Spleen (tissue), 11 donors: ENCODE measurements at regions not wholly inside any gene's neighbourhood (a gene's known extent, or its start where the extent isn't known, plus 50 kb on each side); places are given as distances from the start of the nearest gene placed in this dataset.
"Not testable (repeated sequence)": the region's sequence is repeated elsewhere in the genome, so short reads cannot be mapped to it uniquely, and the experiment has no call there.

ENCODE experiments used
- DNase-seq: peaks from one replicate; pipeline ENCODE4 v3.0.0-alpha.2; 2020
- H3K27ac ChIP-seq, 8 donors: fragments of 200-600 bp; sonication (generic) in 7 of 8; 1 replicate in 4 of 8; 2 replicates in 4 of 8; pipeline versions ENCODE4 v1.5.0 to v1.8.0; 2016 to 2021; ENCODE audit warnings: inconsistent platforms in 4 of 8, mild to moderate bottlenecking in 4 of 8, moderate library complexity in 1 of 8
- H3K27me3 ChIP-seq, 7 donors: fragments of 200-600 bp; sonication (generic) in 6 of 7; replicated peaks in 1 of 7; 1 replicate in 4 of 7; 2 replicates in 3 of 7; pipeline versions ENCODE4 v1.5.0 to v1.8.0; 2016 to 2021; ENCODE audit warnings: inconsistent platforms in 3 of 7, mild to moderate bottlenecking in 1 of 7
- H3K36me3 ChIP-seq, 6 donors: fragments of 200-600 bp; sonication (generic) in 5 of 6; 1 replicate in 4 of 6; 2 replicates in 2 of 6; pipeline versions ENCODE4 v1.5.0 to v1.8.0; 2016 to 2021; ENCODE audit warnings: inconsistent platforms in 2 of 6
- H3K4me1 ChIP-seq, 6 donors: fragments of 200-600 bp; sonication (generic) in 5 of 6; 1 replicate in 3 of 6; 2 replicates in 3 of 6; pipeline versions ENCODE4 v1.5.0 to v1.8.0; 2016 to 2021; ENCODE audit warnings: inconsistent platforms in 3 of 6
- H3K4me3 ChIP-seq, 8 donors: fragments of 200-600 bp; sonication (generic) in 7 of 8; 1 replicate in 4 of 8; 2 replicates in 4 of 8; pipeline versions ENCODE4 v1.5.0 to v1.8.0; 2016 to 2021; ENCODE audit warnings: inconsistent platforms in 4 of 8, mild to moderate bottlenecking in 4 of 8, moderate library complexity in 2 of 8
- H3K9me3 ChIP-seq, 8 donors: fragments of 200-600 bp; sonication (generic) in 7 of 8; 1 replicate in 4 of 8; 2 replicates in 4 of 8; pipeline versions ENCODE4 v1.5.0 to v1.8.0; 2016 to 2021; ENCODE audit warnings: inconsistent platforms in 4 of 8
- CTCF ChIP-seq, 11 experiments: fragments of 200-600 bp in 7 of 11; fragments of 450-650 bp in 4 of 11; sonication (generic) in 4 of 11; IDR thresholded peaks in 8 of 11; conservative IDR thresholded peaks in 3 of 11; 1 replicate in 7 of 11; 2 replicates in 4 of 11; pipeline versions ENCODE4 v1.4.0 to v1.8.0; 2016 to 2021; ENCODE audit warnings: antibody characterized with exemption in 11 of 11, inconsistent platforms in 4 of 11, mild to moderate bottlenecking in 1 of 11
- POLR2A ChIP-seq, 3 donors: fragments of 450-650 bp; IDR thresholded peaks; one replicate each; pipeline ENCODE4 v1.5.1; 2017; ENCODE audit warnings: antibody characterized with exemption in 3 of 3, mild to moderate bottlenecking in 1 of 3
- POLR2AphosphoS5 ChIP-seq, 3 donors: sonication (generic); formaldehyde crosslinking; IDR thresholded peaks; one replicate each; pipeline ENCODE4 v1.5.1; 2017; ENCODE audit warnings: antibody characterized with exemption in 3 of 3
- WGBS, 5 donors: extraction: QIAGEN DNeasy Blood & Tissue Kit in 3 of 5; methylation state at CpG; one replicate each; pipeline versions ENCODE4 v1.1.5 to v1.1.7; 2013 to 2018; 5-methylcytosine and 5-hydroxymethylcytosine counted together
- intact Hi-C: fragments of 100-400 bp; cut with DNase I; formaldehyde crosslinking; loops from one replicate; pipeline ENCODE4 v1.15.0; 2023; ENCODE audit warnings: low total_unique reads
- donor health status: healthy with polysubstance abuse.
- donor health status: DM: no; HTN: no; CAD: no; lungs with moderate emphysema.
- donor health status: DM: no; HTN: no; CAD: no.
- donor health status: Bipolar disorder and iron deficiency.
- donor health status: healthy.
- donor health status: DM: no; HTN: no; CAD: no.
- donor health status: DM: yes; HTN: yes; CAD: no.

GRCh38 chr2:83251321-83251872 is 1207.7 kb downstream of the SUCLG1 start:
- Histone ChIP-seq H3K9me3 (peaks cover 0 to 55% (median 18%) of the 10 kb centered on the region in 8 donors), H3K27ac (no peak overlapping the region), H3K4me1 (no peaks in the 10 kb centered on the region), H3K36me3 (no peaks in the 10 kb centered on the region), H3K27me3 (no peaks in the 10 kb centered on the region), H3K4me3 (no peak overlapping the region)
- intact Hi-C loops: no loop called here
- 68 to 93% (median 85%) methylated on average over 3 of the region's 3 CpGs for WGBS, 5 donors
- TF ChIP-seq POLR2AphosphoS5 (IDR thresholded peaks at IDR 0.05) (no peak), CTCF (IDR thresholded peaks at IDR 0.05 in 8 of 11, conservative IDR thresholded peaks at IDR 0.05 in 3 of 11) (no peak), POLR2A (IDR thresholded peaks at IDR 0.05) (no peak)
- DNase-seq: no peak

- H3K4me3 ChIP-seq, H3K27ac ChIP-seq, H3K36me3 ChIP-seq, H3K27me3 ChIP-seq, intact Hi-C loops, H3K4me1 ChIP-seq: not testable (repeated sequence)
- DNase-seq: peak; percentile 56
- peaks cover 0 to 49% (median 20%) of the 10 kb centered on the region in 8 donors for H3K9me3 ChIP-seq
- WGBS, 5 donors: 92 to 96% (median 95%) methylated on average over 13 to 30 of the region's 30 CpGs
Observed at GRCh38 chr2:83245806-83246537, 1213.1 kb downstream of the SUCLG1 start.

GRCh38 chr2:83240611-83241010 is 1218.5 kb downstream of the SUCLG1 start:
- H3K27me3 ChIP-seq: no peaks in the 10 kb centered on the region
- H3K4me1 ChIP-seq: no peaks in the 10 kb centered on the region
- WGBS, 5 donors: 60 to 86% (median 76%) methylated on average over 2 of the region's 2 CpGs
- H3K36me3 ChIP-seq: no peaks in the 10 kb centered on the region
- H3K9me3 ChIP-seq: peaks cover 0 to 13% (median 2%) of the 10 kb centered on the region in 8 donors
- H3K4me3 ChIP-seq: no peak overlapping the region
- H3K27ac ChIP-seq: no peak overlapping the region
- intact Hi-C loops: no loop called here
- DNase-seq: no peak
- TF ChIP-seq CTCF (IDR thresholded peaks at IDR 0.05 in 8 of 11, conservative IDR thresholded peaks at IDR 0.05 in 3 of 11): no peak
- no peak for TF ChIP-seq POLR2AphosphoS5 (IDR thresholded peaks at IDR 0.05)
- TF ChIP-seq POLR2A (IDR thresholded peaks at IDR 0.05): no peak

- Histone ChIP-seq H3K4me1 (no peaks in the 10 kb centered on the region), H3K36me3 (no peaks in the 10 kb centered on the region), H3K4me3 (no peak overlapping the region), H3K27me3 (no peaks in the 10 kb centered on the region), H3K9me3 (peaks cover 0 to 5% (median 0%) of the 10 kb centered on the region in 8 donors), H3K27ac (no peak overlapping the region)
- WGBS, 5 donors: 84 to 95% (median 94%) methylated on average over 2 of the region's 2 CpGs
- intact Hi-C loops: no loop called here
- DNase-seq: no peak
- no peak for TF ChIP-seq CTCF (IDR thresholded peaks at IDR 0.05 in 8 of 11, conservative IDR thresholded peaks at IDR 0.05 in 3 of 11)
- no peak for TF ChIP-seq POLR2A (IDR thresholded peaks at IDR 0.05)
- TF ChIP-seq POLR2AphosphoS5 (IDR thresholded peaks at IDR 0.05): no peak
Observed at GRCh38 chr2:83238111-83238510, 1221.0 kb downstream of the SUCLG1 start.
